Nephron progenitor cell (in vitro differentiated cells): ENCODE measurements at regions not wholly inside any gene's neighbourhood (a gene's known extent, or its start where the extent isn't known, plus 50 kb on each side); places are given as distances from the start of the nearest gene placed in this dataset.

Experiments used
- DNase-seq: peaks from one replicate; pipeline ENCODE4 v3.0.0; 2021
- H3K27ac Mint-ChIP-seq: 2 replicates; pipeline ENCODE4 v1.8.0; 2021; ENCODE audit warnings: mild to moderate bottlenecking, moderate library complexity, mixed read lengths
- H3K27me3 Mint-ChIP-seq: 2 replicates; pipeline ENCODE4 v1.8.0; 2021; ENCODE audit warnings: mild to moderate bottlenecking, low read depth, mixed read lengths; ENCODE audit not compliant: poor library complexity
- H3K36me3 Mint-ChIP-seq: 2 replicates; pipeline ENCODE4 v1.8.0; 2021; ENCODE audit warnings: low read depth, mixed read lengths
- H3K4me1 Mint-ChIP-seq: 2 replicates; pipeline ENCODE4 v1.8.0; 2021; ENCODE audit warnings: mixed read lengths
- H3K4me3 Mint-ChIP-seq: 2 replicates; pipeline ENCODE4 v1.8.0; 2021; ENCODE audit warnings: mild to moderate bottlenecking, moderate library complexity, mixed read lengths
- H3K9me3 Mint-ChIP-seq: 2 replicates; pipeline ENCODE4 v1.8.0; 2021; ENCODE audit warnings: mild to moderate bottlenecking, moderate library complexity, mixed read lengths
- CTCF ChIP-seq: fragments of 200-600 bp; sonication (generic); IDR thresholded peaks from 2 replicates; pipeline ENCODE4 v1.5.0; 2021; ENCODE audit warnings: antibody characterized with exemption

- no peaks in the 10 kb centered on the region for H3K9me3 Mint-ChIP-seq
- no peak overlapping the region for H3K27ac Mint-ChIP-seq
- no peak for DNase-seq
- no peaks in the 10 kb centered on the region for H3K27me3 Mint-ChIP-seq
- no peak overlapping the region for H3K4me3 Mint-ChIP-seq
- no peaks in the 10 kb centered on the region for H3K36me3 Mint-ChIP-seq
- no peaks in the 10 kb centered on the region for H3K4me1 Mint-ChIP-seq
- no peak for TF ChIP-seq CTCF
Observed at GRCh38 chr9:115985657-115986056, 167.9 kb upstream of the PAPPA start.

GRCh38 chr9:115986508-115986907, 167.1 kb upstream of the PAPPA start:
- DNase-seq: no peak
- TF ChIP-seq CTCF: no peak
- H3K4me1 Mint-ChIP-seq: no peaks in the 10 kb centered on the region
- H3K36me3 Mint-ChIP-seq: no peaks in the 10 kb centered on the region
- no peaks in the 10 kb centered on the region for H3K27me3 Mint-ChIP-seq
- H3K9me3 Mint-ChIP-seq: no peaks in the 10 kb centered on the region
- H3K27ac Mint-ChIP-seq: no peak overlapping the region
- no peak overlapping the region for H3K4me3 Mint-ChIP-seq

- H3K27me3 Mint-ChIP-seq: no peaks in the 10 kb centered on the region
- H3K9me3 Mint-ChIP-seq: no peaks in the 10 kb centered on the region
- no peak for TF ChIP-seq CTCF
Observed at GRCh38 chr9:115988701-115989100, 164.9 kb upstream of the PAPPA start.

GRCh38 chr9:115989831-115990230, 163.8 kb upstream of the PAPPA start:
- Mint-ChIP-seq H3K27ac (no peak overlapping the region), H3K27me3 (no peaks in the 10 kb centered on the region), H3K4me3 (no peak overlapping the region), H3K4me1 (no peaks in the 10 kb centered on the region), H3K9me3 (no peaks in the 10 kb centered on the region), H3K36me3 (no peaks in the 10 kb centered on the region)
- TF ChIP-seq CTCF: no peak
- DNase-seq: no peak

More at GRCh38 chr9:115988701-115989100, 164.9 kb upstream of the PAPPA start:
- Mint-ChIP-seq H3K4me1 (no peaks in the 10 kb centered on the region), H3K27ac (no peak overlapping the region), H3K36me3 (no peaks in the 10 kb centered on the region), H3K4me3 (no peak overlapping the region)
- no peak for DNase-seq

GRCh38 chr9:115992834-115993233, 160.8 kb upstream of the PAPPA start:
- H3K27ac Mint-ChIP-seq: no peak overlapping the region
- no peaks in the 10 kb centered on the region for H3K27me3 Mint-ChIP-seq
- no peaks in the 10 kb centered on the region for H3K4me1 Mint-ChIP-seq
- no peak for DNase-seq
- H3K36me3 Mint-ChIP-seq: no peaks in the 10 kb centered on the region
- no peak overlapping the region for H3K4me3 Mint-ChIP-seq
- no peak for TF ChIP-seq CTCF
- no peaks in the 10 kb centered on the region for H3K9me3 Mint-ChIP-seq

GRCh38 chr9:115997923-115998322, 155.7 kb upstream of the PAPPA start:
- Mint-ChIP-seq H3K9me3 (no peaks in the 10 kb centered on the region), H3K27ac (no peak overlapping the region), H3K27me3 (no peaks in the 10 kb centered on the region), H3K36me3 (no peaks in the 10 kb centered on the region), H3K4me3 (no peak overlapping the region), H3K4me1 (no peaks in the 10 kb centered on the region)
- no peak for DNase-seq
- TF ChIP-seq CTCF: no peak
